Dedifferentiated amniotic fluid mesenchymal stem cell (primary cell): ENCODE measurements at regions not wholly inside any gene's neighbourhood (a gene's known extent, or its start where the extent isn't known, plus 50 kb on each side); places are given as distances from the start of the nearest gene placed in this dataset.
"Not testable (repeated sequence)": the region's sequence is repeated elsewhere in the genome, so short reads cannot be mapped to it uniquely, and the experiment has no call there.

ENCODE experiments used
- DNase-seq: peaks from one replicate; pipeline ENCODE4 v3.0.0-alpha.2; 2016; ENCODE audit errors: extremely low spot score

DNA sequence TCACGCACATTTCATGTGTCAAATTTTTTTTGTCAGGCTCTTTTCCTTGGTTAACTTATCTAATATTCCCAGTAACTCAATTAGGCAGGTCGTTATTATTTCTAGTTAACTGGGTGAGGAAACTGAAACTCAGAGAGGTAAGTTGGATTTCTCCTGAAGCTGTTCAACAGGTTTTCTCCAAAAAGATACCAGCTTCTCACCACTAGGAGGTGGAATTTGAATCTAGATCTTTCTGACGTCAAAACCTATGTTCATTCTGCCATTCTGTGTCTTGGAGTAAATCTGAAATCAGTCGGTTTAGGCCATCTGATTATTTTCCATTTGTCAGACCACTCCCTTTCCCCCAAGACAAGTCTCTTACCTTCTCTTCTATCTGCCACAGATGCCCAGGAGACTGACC lies 572.9 kb downstream of the ACTL7B start:
- no peak for DNase-seq

GRCh38 chr9:108281696-108282095 lies 574.1 kb downstream of the ACTL7B start:
- DNase-seq: no peak

GRCh38 chr9:108278341-108278740 lies 577.4 kb downstream of the ACTL7B start:
- no peak for DNase-seq

GRCh38 chr9:108277216-108277615 lies 578.6 kb downstream of the ACTL7B start:
- no peak for DNase-seq

- DNase-seq: no peak
Observed at GRCh38 chr9:108275906-108276305, 579.9 kb downstream of the ACTL7B start.

GRCh38 chr9:108274971-108275370 lies 580.8 kb downstream of the ACTL7B start:
- DNase-seq: no peak

DNA sequence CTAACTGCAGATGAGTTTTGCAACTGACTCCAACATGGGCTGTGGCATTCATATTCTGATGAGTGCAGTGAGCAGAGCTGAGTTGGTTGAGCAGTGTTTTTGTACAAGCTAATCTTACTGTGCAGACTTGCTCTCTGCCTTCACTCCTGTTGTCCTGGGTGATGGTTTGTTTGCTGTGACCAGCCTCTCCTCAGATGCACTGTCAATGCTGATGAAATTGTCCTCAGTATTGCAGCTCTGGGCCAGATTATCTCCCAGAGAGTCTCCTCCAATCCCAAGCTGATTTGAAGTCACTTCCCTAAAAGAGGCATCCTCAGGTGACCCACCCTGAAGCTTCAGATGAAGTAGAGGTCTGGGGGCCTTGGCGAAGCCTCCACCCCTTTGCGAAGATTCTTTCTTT lies 581.8 kb downstream of the ACTL7B start:
- DNase-seq: no peak

DNA sequence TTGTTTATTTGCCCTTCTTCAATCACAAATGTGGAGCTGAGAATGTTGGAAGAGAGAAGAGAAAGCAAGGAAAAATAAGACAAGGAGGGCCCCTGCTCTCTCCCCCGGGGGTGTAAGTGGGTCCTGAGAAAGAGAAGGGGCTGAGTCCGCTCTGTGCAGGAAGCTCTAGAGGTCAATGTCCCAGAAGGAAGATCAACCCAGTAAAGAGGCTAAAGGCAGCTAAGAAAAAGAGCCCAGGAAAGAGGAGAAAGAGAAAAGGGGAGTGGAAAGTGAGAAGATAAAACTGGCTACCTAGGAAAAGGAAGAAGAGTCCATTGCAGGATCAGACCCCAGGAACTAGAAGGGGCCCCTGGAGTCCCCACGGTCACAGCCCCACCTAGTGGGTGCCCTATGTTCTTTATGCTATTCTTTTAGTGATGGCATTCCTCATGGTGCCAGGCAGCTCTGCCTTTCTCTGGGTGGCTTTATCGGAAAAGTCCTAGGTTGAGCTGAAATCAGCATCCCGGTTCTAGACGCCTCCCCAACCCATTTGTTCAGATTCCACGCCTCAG lies 583.4 kb downstream of the ACTL7B start:
- peak; percentile 70 for DNase-seq

GRCh38 chr9:108271646-108272348 lies 584.0 kb downstream of the ACTL7B start:
- peak; percentile 94 for DNase-seq

DNA sequence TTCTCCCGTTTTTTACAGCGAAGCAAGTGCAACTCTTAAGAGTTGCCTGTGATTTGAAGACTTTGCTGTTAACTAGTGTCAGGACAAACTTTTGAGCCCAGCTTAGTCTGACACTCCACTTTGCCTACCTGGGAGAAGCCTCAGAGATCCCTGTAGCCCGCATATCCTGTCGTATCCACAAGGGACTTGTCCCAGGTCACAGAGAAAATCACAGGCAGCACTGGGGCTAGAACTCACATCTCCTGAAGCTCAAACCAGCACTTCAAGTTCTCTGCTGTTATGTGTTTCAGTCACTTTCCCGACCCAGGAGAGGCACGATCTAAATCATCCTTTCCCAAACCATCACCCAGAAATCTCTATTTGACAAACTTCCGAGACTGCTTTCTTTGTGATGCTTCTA lies 584.5 kb downstream of the ACTL7B start:
- DNase-seq: no peak

DNA sequence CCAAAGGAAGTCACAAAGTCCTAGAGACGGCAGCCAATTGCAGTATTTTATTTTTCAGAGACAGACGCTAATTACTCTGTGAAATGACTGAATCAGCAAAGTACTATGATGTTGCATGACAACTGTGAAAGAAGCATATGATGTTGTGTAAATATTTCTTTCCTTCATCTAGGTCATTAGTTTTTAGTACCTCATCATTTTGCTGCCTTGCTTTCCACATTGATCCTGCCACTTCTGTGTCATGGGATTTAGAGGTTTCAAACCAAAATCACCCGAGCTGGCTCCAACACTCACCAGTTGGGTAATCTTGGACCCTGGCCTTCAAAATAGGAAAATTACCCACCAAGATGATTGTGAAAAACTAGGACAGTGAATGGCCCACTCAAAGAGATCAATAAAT lies 585.2 kb downstream of the ACTL7B start:
- no peak for DNase-seq

DNA sequence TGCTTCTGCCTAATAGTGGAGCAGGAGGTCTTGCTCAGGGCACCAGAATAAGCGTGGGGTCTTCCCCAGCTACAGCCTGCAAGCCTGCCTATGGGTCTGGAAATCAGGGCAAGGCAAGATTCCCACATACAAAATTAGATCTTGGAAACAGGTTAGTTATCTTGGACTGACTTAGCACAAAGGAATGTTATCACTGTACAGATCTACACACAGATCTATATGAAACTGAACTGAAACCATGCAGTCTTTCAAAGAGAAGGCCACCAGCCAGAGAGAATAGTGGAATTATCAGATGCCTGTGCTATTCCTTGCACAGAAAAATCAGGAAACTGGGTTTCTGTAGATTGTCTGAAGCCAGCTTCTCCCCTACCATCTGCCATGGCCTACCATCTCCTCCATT lies 585.7 kb downstream of the ACTL7B start:
- no peak for DNase-seq

- no peak for DNase-seq
Observed at GRCh38 chr9:108269371-108269770, 586.4 kb downstream of the ACTL7B start.

DNA sequence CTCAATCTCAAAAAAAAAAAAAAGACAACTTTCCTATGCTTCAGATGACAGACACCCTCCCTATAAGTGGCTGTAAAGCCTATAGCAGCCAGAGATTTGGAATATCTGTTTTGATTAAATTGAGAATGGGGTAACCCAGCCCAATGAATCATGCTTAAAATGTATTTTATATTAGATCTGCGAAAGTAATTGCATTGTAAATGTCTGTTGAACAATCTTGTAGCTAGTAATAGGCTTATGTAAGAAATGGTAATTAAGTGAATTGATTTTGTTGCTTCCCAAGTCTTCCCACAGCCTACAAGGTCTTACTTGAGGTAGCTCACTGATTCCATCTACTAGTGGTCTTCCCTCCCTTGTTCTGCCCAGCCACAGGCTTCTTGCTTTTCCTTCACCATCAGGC lies 590.7 kb downstream of the ACTL7B start:
- DNase-seq: no peak

GRCh38 chr9:108264093-108264492 lies 591.7 kb downstream of the ACTL7B start:
- DNase-seq: no peak

GRCh38 chr9:108262836-108263235 lies 593.0 kb downstream of the ACTL7B start:
- DNase-seq: no peak

DNA sequence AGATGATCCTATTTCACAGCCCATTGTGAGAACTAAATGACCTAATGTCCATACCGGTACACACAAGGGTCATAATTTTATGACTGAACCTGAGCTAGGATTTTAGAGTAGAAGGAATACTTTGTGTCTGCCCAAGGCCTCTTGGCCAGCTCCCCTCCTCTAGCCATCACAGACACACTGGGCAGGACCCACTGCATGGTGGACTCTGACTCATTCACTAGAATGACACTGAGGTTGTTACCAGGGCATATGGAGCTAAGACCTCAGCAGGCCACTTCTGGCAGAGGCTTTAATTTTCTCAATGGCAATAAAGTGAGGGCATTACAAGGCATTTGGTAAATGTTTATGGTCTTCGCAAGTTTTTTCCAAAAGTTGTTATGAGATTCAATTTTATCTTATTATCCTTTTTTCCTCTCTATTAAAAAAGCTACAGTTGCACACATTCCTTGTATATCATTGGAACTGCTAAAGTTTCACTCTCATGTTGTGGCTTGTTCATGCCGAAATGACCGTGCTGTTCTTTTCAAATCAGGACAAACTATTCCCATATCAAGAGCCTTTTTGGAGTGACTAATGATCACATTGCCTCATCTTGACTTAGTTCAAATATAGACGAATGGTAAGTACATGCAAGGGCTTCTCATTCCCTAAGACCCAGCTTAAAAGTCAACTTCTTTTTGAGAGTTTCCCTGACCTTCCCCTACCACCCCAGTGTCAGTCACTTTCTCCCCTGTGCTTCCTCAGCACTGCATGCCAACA lies 595.7 kb downstream of the ACTL7B start:
- DNase-seq: no peak

DNA sequence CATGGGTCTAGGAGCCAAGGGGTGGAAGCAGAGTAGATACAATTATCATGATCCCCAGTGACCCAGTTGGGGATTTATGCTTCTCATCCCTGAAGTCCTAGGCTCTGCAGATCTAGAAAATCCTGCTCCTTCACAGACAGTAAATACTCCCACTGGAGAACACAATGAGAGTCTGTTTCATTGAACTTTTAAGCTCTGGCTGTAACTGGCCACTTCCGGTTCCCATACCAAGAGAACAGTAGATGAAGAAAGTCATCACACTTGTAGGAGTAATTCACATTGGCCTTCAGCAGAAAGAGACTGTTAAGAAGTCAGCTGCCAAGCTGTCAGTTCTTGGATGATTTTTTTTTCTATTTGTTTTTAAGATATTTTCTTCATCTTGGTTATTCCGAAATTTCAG lies 597.1 kb downstream of the ACTL7B start:
- no peak for DNase-seq

- no peak for DNase-seq
Observed at GRCh38 chr9:108257382-108257781, 598.4 kb downstream of the ACTL7B start.

DNA sequence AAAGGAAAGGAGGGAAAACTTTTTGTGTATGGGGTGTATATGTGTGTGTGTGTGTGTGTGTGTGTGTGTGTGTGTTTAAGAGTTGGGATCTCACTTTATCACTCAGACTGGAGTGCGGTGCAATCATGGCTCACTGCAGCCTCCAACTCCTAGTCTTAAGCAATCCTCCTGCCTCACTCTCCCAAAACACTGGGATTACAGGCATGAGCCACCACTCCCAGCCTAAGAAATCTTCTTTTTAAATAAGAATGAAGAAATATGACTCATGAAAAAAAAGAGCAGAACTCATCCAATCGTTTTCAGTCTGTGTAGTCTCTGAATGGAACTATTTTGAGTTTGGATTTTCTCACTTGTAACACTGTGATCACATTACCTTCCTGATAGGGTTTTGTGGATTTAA lies 601.5 kb downstream of the ACTL7B start:
- peak; percentile 25 for DNase-seq

DNA sequence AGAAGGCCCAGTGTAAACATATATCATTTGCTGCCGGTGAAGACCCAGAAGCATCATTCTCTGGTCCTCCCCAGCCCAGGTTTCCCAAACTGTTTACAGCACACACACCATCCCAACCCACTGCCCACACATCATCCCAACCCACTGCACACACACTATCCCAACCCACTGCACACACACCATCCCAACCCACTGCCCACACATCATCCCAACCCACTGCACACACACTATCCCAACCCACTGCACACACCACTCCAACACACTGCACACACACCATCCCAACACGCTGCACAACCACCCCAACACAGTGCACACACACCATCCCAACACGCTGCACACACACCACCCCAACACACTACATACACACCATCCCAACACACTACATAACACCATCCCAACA lies 608.4 kb downstream of the ACTL7B start:
- not testable (repeated sequence) for DNase-seq

DNA sequence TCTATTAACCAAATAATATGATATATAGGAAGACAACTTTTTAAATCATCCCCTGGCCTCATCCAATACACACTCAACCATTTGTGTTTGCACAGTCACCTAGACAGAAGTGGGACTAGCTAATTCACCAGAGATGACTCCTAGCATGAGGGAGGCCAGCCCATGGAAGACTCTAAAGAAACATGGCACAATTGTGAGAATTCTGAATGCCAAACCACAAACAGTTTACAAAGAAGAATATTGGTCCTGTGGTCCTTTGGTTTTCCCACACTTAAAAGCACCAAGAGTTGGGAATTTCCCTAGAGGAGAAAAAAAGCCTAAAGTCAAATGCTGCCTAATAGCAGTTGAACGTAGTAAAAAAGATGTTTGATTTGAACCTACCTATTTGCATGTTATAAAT lies 609.9 kb downstream of the ACTL7B start:
- no peak for DNase-seq

GRCh38 chr9:108245331-108245730 lies 610.5 kb downstream of the ACTL7B start:
- DNase-seq: no peak
